Activated T-helper 1 cell treated with anti-CD3 and anti-CD28 coated beads, Interleukin-2, amount 50 U/mL, for 16 hours (primary cell): ENCODE measurements at regions not wholly inside any gene's neighbourhood (a gene's known extent, or its start where the extent isn't known, plus 50 kb on each side); places are given as distances from the start of the nearest gene placed in this dataset.
"Not testable (repeated sequence)": the region's sequence is repeated elsewhere in the genome, so short reads cannot be mapped to it uniquely, and the experiment has no call there.

Experiments
- DNase-seq, 2 donors: peaks; one replicate each; pipeline ENCODE4 v3.0.0-alpha.2; 2020; ENCODE audit warnings: low read depth in 1 of 2, low spot score in 1 of 2

DNA sequence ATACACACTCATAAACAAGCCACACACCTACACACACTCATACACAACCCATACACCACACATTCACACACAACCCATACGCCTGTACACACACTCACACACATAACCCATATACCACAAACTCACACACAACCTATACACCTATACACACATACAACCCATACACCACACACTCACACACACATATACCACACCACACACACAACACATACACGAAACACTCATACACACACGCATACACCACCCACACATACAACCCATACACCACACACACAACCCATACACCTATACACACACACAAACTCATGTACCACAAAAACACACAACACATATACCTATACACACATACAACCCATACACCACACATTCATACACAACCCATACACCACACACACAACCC is 164.3 kb downstream of the TMEM121 start:
- no peak for DNase-seq

DNA sequence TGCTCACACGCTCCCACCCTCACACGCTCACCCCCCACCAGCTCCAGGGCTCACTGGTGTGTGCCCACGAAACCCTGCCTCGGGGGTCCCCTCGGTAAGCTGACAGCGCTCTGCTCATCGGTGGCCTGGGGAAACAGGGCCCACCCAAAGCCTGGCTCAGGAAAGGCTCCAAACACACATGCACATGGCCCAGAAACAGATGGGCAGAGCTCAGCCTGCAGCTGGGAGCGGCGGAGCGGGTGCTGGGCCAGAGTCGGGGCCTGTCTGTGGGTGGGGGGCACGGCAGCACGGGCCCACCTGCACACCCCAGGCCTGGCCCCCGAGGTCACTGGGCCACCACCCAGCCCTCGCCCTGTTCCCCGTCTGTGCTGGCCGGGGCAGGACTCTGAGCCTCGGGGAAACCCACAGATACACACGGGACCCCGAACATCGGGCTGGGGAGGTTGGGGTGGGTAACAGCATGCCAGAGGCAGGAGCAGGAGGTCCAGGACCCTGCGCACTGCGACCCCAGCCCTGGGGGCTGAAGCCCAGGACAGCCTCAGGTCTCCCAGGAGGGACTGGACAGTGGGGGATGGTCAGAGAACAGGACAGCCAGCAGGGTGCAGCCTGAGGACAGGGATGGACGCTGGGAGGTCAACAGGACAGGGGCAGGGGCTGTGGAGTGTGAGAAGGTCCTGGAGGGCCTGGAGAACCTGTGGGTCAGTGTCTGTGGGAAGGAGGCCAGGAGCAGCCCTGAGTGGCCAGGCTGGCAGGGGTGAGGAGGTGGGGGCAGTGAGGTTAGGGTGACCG is 165.1 kb downstream of the TMEM121 start:
- not testable (repeated sequence) for DNase-seq

DNA sequence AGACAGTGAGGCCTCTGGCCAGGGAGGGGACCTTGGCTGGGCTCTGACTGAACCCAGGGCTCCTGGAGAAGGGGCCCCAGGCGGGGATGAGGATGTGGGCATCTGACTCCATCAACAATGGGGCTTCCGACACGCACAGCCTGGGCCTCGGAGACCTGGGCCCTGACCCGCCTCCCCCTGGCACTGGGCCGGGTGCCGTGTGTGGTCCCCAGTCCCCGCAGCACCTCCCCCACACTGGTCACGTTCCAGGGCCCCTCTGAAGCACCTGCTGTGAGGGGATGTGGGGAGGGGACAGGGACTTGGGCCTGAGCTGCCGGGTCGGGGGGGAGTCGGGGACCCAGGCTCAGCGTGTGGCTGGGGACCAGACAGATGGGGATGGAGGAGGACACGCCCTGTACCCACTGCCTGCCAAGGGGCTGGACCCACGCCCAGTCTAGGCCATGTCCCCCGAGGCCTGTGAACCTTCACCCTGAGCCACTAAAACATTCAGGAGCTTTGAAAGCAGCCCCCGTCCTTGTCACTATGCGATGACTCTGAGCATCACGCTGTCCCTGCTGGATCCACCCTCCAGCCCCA is 165.8 kb downstream of the TMEM121 start:
- DNase-seq = not testable (repeated sequence)

DNA sequence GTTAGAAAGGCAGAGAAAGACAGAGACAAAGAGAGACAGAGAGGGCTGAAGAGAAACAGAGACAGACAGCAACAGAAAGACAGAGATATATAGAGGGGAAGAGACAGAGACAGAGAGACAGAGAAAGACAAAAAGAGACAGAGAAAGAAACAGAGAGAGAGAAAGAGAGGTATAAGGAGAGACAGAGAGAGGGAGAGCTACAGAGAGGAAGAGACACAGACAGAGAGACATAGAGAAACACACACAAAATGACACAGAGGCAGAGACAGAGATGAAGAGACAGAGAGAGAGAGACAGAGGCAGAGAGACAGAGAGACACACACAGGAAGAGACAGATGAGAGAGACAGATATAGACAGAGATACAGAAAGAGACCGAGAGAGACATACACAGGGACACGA is 168.6 kb downstream of the TMEM121 start:
- DNase-seq = no peak

DNA sequence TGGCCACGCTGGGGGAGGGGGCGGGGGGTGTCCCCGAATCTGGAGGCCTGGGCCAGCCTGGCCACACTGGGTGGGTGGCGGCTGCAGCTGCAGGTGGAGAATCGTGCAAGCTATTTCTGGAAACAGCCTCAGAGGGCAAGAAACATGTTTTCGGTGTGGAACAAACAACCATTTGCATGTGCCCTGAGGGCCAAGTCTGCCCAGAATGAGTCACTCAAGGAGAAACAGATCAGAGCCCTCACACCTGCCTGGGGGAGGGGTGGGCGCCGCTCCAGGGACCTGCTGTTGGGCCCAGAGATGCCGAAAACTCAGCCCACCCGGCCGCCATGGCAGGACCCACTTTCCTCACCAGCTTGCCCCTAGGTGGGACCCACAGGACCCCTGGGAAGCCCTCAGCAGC is 170.0 kb downstream of the TMEM121 start:
- not testable (repeated sequence) for DNase-seq

DNA sequence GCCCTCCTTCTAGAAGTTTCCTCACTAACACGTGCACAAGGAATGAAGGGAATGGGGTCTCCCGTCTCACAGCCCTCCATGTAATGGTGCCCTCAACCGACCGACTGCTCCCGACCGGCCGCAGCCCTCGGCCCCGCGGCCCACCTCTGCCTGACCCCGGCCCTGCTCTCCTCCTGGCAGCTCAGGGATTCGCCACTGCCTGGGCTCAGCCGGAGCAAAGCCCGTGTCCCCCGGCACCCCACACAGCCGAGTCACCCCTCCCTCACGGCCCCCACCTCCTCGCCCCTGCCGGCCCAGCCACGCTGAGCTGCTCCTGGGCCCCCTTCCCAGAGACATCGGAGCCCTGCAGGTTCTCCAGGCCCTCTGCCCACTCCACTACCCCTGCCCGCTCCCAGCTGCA is 171.0 kb downstream of the TMEM121 start:
- not testable (repeated sequence) for DNase-seq

DNA sequence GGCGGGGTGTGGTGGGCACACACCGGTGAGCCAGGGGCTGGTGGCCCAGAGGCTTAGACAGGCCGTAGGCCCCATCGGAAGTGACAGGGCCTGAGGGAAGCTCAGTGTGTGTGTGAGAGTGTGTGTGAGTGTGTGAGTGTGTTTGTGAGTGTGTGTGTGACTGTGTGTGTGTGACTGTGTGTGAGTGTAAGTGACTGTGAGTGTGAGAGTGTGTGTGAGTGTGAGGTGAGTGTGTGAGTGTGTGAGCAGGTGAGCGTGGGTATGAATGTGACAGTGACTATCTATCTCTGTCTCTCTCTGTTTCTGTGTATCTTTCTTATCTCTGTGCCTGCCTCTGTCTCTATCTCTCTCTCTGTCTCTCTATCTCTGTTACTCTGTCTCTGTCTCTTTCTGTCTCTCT is 171.6 kb downstream of the TMEM121 start:
- DNase-seq = not testable (repeated sequence)

DNA sequence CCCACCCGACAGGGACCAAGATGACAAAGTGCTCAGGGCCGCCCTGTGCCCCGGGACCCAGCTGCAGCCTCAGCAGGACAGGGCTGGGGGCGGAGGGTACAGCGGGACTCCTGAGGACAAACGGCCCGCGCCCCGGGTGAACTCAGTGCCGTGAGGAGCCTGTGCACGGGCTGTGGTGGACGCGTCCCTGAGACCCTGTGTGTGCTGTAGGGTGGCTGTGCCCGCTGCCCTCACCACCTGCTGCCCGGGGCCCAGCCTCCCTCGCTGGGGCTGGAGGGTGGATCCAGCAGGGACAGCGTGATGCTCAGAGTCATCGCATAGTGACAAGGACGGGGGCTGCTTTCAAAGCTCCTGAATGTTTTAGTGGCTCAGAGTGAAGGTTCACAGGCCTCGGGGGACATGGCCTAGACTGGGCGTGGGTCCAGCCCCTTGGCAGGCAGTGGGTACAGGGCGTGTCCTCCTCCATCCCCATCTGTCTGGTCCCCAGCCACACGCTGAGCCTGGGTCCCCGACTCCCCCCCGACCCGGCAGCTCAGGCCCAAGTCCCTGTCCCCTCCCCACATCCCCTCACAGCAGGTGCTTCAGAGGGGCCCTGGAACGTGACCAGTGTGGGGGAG is 172.7 kb downstream of the TMEM121 start:
- not testable (repeated sequence) for DNase-seq

DNA sequence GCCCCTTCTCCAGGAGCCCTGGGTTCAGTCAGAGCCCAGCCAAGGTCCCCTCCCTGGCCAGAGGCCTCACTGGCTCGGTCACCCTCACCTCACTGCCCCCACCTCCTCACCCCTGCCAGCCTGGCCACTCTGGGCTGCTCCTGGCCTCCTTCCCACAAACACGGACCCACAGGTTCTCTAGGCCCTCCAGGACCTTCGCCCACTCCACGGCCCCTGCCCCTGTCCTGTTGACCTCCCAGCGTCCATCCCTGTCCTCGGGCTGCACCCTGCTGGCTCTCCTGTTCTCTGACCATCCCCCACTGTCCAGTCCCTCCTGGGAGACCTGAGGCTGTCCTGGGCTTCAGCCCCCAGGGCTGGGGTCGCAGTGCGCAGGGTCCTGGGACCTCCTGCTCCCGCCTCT is 173.3 kb downstream of the TMEM121 start:
- DNase-seq = not testable (repeated sequence)

DNA sequence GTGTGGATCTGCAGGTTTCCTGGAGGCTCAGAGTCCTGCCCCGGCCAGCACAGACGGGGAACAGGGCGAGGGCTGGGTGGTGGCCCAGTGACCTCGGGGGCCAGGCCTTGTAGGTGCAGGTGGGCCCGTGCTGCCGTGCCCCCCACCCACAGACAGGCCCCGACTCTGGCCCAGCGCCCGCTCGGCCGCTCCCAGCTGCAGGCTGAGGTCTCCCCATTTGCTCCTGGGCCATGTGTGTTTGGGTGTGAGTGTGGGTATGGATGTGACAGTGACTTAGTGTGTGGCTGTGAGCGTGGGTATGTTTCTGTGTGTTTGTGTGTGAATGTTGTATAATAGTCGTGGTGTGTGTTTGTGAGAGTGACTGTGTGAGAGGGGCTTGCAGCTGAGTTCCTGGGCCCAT is 173.8 kb downstream of the TMEM121 start:
- DNase-seq = not testable (repeated sequence)

DNA sequence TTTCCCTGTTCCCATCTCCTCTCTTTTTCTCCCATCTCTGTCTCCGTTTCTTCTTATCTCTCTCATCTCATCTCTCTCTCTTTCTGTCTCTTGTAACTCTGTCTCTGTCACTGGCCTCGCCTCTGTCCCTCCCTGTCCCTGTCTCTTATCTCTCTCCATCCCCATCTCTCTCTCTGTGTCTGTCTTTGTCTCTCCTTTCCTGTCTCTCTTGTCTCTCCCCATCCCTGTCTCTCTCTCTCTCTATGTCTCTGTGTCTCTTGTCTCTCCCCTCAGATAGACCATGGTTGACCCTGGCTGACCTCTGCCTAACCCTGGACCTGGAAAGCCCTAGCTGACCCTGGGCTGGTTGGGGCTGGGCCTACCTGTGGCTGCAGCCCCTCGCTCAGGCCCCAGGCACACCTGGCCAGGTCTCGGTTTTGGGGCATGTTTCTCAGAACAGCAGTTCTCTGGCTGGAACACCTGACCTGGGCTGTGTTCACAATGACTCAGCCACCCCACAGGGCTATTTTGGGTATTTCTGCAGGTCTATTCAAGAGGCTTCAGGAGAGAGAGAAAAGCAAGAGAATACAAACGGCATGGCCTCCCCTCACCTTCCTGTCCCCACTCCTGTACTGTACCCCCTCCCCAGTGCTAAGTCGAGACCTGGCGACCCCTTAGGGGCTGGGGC is 174.4 kb downstream of the TMEM121 start:
- no peak for DNase-seq

DNA sequence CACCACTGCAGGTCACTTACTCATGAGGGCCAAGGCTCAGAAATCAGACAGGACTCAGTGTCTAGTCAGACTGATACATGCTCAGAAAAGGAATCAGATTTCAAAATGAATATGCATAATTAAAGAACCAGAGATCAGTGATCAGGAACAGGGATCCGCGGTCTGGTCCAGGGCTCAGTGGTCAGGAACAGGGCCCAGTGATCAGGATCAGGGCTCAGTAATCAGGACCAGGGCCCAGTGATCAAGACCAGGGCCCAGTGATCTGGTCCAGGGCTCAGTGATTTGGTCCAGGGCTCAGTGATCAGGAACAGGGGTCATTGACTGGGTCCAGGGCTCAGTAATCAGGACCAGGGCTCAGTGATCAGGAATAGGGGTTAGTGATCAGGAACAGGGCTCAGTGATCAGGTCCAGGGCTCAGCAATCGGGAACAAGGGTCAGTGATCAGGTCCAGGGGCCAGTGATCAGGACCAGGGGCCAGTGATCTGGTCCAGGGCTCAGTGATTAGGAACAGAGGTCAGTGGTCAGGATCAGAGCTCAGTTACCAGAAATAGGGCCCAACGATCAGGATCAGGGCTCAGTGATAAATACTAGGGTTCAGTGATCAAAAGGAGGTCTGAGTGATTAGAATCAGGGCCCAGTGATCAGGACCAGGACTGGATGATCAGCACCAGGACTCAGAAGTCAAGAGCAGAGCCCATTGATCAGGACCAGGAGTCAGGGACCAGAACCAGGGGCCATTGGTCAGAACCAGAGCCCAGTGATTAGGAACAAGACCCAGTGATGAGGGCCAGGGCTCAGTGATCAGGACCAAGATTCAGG is 175.3 kb downstream of the TMEM121 start:
- DNase-seq = no peak

DNA sequence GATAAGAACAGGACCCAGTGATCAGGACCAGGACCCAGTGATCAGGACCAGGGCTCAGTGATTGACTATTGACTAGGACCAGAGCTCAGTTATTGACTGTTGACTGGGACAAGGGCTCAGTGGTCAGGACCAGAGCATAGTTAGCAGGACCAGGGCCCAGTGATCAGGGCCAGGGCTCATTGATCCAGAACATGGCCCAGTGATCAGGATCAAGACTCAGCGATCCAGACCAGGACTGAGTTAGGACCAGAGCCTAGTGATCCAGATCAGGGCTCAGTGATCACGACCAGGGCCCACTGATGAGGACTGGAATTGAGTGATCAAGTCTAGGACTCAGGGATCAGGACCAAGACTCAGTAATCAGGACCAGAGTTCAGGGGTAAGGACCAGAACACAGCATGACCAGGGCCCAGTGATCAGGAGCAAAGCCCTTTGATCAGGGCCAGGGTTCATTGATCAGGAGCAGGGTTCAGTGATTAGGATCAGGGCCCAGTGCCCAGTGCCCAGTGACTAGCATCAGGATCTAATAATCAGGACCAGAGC is 176.0 kb downstream of the TMEM121 start:
- DNase-seq = no peak

DNA sequence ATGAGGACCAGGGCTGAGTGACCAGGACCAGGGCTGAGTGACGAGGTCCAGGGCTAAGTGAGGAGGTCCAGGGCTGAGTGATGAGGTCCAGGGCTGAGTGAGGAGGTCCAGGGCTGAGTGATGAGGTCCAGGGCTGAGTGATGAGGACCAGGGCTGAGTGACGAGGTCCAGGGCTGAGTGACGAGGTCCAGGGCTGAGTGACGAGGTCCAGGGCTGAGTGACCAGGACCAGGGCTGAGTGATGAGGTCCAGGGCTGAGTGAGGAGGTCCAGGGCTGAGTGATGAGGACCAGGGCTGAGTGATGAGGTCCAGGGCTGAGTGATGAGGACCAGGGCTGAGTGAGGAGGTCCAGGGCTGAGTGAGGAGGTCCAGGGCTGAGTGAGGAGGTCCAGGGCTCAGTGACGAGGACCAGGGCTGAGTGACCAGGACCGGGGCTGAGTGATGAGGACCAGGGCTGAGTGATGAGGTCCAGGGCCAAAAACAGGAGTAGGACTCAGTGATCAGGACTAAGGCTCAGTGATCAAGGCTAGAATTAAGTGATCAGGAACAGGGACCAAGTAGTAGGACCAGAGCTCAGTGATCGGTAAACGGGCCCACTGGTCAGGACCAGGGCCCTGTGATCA is 176.8 kb downstream of the TMEM121 start:
- DNase-seq = not testable (repeated sequence)

DNA sequence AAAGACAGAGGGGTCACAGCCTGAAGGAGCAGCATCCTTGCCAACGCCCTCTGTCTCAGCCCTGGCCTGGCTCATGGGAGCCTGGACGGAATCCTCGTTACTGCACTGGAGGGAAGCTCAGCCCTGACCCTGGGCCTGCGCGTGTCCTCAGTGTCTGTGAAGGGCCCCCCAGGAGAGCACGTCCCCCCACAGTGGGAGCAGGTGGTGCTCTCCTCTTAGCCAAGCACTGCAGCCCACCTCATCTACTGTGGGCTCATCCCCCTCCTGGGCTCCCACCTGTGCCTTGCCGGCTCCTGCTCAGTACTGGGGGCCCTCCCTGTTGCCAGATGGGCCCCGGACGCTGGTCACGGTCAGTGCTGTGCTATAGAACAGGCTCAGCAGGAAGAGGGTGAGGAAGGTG is 177.7 kb downstream of the TMEM121 start:
- DNase-seq = not testable (repeated sequence)

DNA sequence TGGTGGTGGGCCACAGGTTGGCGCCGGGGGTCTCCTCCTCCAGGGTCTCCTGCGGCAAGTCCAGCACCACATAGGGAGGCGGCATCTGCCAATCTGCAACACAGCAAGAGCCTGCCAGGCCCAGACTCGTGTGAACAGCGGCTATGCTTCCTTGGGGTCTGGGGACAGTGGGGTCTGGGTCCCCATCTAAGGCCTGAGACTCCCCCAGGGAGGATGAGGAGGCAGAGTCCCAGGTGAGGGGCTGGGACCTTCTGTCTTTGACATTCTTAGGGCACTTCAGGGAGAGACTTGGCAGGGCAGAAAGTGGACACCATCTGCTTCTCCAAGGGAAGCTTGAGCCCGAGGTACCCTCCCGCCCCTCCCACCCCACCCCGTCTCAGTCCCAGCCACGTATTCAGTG is 178.1 kb downstream of the TMEM121 start:
- DNase-seq = not testable (repeated sequence)

DNA sequence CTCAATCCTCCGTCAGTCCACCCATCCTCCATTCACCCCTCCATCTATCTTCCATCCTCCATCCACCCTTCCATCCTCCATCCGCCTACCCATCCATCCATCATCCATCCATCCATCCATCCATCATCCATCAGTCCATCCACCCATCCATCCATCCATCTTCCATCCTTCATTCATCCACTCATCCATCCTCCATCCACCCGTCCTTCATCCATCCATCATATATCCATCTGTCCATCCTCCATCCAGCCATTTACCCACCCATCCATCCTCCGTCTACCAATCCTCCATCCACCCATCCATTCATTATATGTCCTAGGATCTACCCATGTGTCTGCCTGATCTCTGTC is 179.1 kb downstream of the TMEM121 start:
- not testable (repeated sequence) for DNase-seq

DNA sequence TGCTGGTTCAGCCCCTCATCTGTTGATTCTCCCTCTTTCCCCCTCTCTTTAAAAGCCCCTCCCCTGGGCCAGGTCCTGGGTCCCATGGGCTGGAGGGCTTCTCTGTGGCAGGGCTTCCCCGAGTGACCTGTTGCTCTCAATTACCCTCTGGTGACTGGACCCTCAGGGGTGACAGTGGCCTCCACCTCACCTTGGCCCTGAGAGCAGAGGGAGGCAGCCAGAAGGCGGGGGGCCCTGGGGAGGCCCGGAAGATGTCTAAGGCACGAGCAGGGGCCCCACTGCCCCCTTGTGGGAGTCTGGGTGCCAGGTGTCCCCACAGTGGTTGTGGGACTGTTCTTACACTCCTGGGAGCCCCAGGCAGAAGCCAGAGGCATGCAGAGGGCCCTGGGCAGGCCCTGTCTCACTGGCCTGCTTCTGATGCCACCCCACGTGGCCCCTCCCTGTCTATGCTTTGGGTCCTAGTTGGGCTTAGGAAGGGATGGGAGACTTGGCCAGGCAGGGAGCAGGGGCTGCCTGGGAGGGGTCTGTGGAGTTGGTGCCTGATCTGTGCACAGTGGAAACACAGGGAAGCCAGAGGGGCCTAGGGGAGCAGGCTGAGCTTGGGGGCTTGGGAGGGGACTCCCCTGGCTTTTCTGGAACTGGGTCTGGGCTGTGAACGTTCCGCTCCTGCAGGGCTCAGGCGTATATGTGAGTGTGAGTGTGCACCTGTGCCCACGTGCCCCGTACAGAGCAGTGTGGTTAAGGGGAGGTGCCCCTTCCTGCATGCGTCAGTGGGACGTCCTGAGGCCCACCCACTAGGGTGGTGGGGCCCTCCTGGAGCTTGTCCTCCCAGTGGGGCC is 179.7 kb downstream of the TMEM121 start:
- DNase-seq = not testable (repeated sequence)

DNA sequence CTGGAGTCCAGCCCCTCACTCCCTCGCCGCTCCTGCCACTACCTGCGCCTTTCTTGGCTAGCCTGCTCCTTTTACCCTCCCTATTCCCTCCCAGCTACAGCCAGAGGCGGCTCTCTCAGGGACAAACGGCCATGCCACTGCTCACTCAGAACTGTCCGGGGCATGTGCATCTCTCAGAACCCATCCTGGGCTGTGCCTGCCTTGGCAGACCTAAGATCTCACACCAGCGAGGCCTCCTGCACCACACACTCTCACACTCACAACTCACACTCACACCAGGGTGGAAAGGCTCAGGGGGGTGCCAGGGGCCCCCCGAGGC is 180.3 kb downstream of the TMEM121 start:
- not testable (repeated sequence) for DNase-seq

DNA sequence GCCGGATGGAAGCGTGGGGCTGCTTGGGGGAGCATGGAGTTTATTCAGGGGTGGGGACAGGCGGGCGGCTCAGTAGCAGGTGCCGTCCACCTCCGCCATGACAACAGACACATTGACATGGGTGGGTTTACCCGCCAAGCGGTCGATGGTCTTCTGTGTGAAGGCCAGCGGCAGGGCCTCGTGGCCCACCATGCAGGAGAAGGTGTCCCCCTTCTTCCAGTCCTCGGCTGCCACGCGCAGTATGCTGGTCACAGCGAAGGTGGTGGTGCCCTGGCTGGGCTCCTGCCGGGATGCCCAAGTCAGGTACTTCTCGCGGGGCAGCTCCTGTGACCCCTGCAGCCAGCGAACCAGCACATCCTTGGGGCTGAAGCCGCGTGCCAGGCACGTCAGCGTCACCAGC is 180.7 kb downstream of the TMEM121 start:
- not testable (repeated sequence) for DNase-seq
